Hematopoietic multipotent progenitor cell treated with erythropoietin and hydrocortisone succinate and interleukin-3 and kit ligand, for 8 days (in vitro differentiated cells): ENCODE measurements at regions not wholly inside any gene's neighbourhood (a gene's known extent, or its start where the extent isn't known, plus 50 kb on each side); places are given as distances from the start of the nearest gene placed in this dataset.

Source experiments
- DNase-seq: peaks from one replicate; pipeline ENCODE4 v3.0.0-alpha.2; 2015

DNA sequence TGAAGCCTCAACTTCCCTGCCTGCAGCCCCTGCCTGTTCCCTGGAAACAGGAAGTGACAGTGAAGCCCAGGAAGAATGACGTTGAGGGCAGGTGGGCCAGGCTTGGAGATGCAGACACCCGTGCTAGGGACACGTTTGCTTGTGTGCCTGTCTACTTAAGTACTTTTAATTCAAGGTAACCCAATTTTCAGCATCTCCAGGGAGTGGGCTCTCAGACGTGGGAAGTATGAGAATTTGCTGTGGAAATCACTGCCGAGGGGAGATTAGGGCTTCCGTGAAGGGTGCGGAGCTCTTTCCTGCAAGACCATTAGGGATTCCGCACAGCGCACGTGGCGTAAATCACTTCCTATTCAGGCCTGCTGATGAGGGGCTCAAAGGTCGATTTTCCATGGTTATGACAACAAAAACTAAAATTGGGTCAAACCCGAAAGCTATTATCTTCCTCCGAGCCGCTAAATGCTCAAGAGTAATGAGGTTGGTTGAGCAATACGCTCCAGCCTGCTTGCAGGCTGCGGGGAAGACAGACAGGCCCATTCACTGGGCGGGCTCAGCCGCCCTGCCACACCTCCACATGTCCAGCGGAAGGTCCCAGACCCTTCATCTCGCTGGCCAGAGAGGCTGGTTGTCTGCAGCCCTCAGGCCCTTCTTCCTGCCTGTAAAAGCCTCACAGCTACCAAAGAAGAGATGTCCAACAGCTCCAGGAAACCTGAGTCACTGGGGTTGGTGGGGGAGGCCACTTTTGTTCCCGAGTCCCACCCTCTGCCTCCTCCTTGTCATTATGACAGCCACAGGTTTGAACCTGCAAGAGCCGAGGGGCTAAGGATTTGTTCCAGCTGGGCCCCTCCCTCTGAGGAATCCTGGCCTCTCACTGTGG lies 109.9 kb downstream of the RBFOX3 start:
- no peak for DNase-seq

DNA sequence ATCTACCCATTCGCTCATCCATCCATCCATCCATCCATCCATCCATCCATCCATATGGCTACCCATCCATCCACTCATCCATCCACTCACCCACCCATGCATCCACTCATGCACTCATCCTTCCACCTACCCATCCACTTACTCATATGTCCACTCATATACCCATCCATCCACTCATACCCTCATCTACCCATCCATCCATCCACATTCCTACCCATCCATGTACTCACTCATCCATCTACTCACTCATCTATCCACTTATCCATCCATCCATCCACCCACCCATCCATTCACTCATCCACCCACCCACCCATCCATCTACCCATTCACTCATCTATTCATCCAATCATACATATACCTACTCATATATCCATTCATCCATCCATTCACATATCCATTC lies 112.0 kb downstream of the RBFOX3 start:
- DNase-seq = no peak

- no peak for DNase-seq
Measured at GRCh38 chr17:79497777-79498348, 113.0 kb downstream of the RBFOX3 start.

GRCh38 chr17:79496422-79497005 lies 114.3 kb downstream of the RBFOX3 start:
- DNase-seq = no peak

DNA sequence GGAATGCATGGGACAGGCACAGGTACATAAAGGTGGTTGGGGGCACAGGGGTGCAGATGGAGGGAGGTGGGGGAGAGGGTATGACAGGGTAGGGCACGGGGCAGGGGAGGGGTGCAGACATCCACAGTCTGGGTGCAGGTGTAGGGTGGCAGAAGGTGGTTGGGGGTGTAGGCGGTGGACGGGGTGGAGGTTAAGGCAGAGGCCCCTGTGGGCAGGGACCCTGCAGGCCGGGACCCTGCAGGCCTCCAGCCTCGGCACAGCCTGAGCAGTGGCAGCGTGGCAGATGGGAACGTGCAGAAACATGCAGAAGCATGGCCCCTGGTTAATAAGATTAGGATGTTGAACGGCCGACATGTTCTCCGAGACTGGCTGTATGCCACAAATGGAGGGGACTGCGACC lies 115.2 kb downstream of the RBFOX3 start:
- DNase-seq = no peak

- DNase-seq = no peak
Measured at GRCh38 chr17:79491006-79491405, 119.8 kb downstream of the RBFOX3 start.

GRCh38 chr17:79490530-79490929 lies 120.3 kb downstream of the RBFOX3 start:
- no peak for DNase-seq

DNA sequence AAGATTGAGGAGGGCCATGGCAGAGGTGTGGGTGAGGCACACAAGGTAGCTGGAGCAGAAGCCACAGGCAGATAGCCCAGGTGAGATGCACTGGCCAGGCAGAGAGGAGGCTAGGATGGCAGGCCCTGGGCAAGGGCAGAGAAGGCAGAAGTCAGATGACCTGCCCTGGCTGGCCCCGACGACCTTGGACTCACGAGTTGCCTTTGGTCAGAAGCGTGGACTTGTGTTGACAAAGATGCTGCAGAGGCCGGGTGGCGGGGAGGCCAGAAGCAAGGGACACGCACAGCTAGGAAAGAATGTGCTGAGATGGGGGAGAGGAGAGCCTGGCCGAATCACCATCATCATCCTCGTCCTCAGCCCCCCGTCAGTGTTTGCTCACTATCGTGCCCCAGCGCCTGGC lies 123.7 kb downstream of the RBFOX3 start:
- no peak for DNase-seq

DNA sequence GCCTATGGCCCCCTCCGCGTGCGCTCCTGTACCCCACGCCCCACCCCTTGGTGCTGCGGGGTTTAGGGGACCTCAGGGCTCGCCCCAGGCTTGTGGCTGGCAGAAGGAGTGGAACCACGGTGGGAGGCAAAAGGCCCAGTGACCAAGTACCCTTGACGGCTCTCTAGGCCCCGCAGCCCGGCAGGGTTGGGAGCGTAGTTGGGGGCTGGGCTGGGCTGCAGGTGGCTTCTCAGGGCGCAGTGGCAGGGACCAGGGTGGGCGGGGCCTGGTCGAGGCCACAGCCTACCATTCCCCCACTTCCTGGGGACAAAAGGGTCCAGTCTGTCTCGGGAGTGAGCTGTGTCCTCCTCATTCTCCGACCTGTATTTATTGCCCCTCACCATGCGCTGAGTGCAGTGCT lies 124.9 kb downstream of the RBFOX3 start:
- no peak for DNase-seq

GRCh38 chr17:79485419-79485985 lies 125.3 kb downstream of the RBFOX3 start:
- DNase-seq = no peak

DNA sequence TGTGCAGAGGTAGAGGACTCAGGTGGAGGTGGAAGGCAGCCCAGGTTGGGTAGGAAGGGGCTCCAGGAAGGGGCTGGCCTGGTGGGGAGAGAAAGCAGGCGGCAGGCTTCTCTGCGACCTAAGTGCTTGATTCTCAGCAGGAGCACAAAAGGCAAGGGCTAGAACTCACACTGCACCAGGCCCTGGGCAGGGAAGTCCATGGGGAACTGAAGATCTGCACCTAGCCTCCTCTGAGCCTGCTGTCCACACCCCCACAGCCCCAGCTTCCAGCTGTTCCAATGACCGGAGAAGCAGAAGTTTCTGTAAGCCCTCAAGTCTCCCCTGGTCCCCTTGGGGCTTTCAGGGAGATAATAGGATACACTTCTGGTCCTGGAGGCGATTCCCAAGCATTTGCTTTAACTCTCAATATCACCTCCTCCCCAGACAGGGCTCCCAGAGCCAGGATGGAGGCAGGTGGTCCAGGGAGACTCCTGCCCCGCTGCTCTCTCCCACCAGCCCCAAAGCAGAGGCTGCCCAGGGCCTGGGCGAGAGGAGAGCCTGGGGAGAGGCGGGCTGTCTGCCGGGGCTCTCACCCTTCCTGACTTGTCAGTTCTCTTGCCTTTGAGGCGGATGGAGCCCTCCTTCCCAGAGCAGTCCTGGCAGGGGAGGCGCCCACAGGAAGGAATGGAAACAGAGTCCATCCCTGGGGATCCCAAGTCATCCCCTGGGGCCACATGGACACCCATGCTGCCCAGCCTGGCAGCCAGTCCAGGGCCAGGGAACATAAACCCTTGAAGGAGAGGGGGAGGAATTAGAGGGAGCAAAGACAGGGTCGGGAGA lies 126.0 kb downstream of the RBFOX3 start:
- DNase-seq = no peak

DNA sequence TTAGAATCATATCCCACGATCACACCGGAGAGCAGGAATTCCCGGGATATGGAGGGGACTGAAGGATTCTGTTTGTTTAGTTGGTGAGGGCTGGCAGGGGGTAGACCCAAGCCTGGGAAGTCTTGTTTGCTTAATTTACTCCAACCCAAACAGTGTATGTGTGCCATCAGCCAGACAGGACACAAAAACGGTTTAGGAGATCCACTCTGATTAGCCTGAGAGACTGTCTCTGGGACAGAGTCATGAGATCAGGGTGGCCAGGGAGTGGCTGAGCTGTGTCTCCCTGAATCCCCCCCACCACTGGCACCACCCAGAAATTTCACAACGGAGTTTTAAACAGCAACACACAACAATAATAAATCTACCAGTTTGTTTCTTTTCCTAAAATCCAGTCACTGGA lies 127.0 kb downstream of the RBFOX3 start:
- no peak for DNase-seq

DNA sequence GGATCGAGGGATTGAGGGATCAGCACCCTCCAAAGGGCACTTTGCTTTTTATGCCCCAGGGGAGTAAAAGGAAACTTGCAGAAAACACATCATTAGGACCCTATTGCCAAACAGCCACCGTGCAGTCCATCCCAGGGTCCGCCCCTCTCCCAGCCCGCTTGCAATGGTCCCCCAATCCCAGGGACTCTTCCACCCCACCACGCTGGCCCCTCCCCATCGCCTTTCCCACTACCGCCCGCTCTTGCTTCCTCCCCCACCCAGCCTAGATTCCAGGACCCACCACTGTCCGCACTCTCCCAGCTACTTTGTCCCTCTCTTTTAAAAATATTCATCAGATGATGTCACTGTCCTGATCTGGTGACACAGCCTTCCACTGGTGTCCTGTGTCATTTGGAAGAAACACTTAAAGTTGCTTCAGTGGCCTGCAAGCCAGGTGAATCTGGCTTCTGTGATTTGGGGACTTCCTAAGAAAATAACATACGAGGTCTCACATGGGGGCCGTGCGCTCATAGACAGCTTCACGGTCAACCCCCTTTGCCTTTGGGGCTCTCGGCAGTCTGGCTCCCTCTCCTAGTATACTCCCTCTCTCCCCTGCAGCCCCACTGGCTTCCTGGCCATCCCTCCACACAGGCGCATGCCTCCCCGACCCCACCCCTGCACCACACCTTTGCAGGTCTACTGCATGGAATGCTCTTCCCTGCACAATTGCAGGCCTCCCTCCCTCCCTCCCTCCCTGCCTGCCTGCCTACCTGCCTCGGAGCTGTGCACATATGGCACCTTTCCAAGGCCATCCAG lies 127.9 kb downstream of the RBFOX3 start:
- no peak for DNase-seq

DNA sequence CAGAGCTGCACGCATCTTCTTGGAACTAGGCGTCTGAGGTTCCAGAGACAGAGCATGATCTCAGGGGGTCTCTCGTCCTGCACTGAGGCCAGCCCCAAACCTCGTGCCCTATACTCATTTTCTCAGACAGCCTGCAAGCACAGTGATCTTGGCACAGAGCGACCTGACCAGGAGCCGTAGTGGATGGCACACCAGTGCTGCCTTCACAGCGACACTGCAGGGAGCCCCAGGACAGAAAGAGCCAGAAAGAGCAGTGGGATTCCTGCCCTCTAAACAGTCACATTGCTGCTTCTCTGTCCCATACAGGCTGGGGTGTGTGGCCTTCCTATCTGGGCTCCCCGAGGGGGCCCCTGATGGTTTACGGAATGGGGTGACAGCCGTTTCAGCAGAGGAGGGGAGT lies 131.0 kb downstream of the RBFOX3 start:
- DNase-seq = no peak

- DNase-seq = no peak
Measured at GRCh38 chr17:79478841-79479240, 132.0 kb downstream of the RBFOX3 start.

DNA sequence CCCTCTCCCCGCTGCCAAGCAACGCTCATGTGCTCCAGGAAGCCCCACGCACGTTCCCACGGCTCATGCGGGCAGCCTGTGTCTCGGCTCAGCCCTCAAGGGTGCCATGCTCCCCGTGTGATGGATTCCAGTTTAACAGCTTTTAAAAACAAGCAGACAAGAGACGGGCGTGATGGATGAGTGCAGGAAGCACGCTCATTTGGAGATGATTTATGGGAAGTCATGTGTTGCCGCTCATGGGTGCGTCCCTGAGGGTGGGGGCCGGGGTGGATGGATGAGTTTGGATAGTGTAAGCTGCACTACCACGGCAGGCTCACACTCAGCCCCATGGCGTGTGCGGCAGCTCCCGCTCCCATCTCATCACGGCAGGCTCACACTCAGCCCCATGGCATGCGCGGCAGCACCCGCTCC lies 132.8 kb downstream of the RBFOX3 start:
- no peak for DNase-seq

- no peak for DNase-seq
Measured at GRCh38 chr17:79476074-79476652, 134.7 kb downstream of the RBFOX3 start.

DNA sequence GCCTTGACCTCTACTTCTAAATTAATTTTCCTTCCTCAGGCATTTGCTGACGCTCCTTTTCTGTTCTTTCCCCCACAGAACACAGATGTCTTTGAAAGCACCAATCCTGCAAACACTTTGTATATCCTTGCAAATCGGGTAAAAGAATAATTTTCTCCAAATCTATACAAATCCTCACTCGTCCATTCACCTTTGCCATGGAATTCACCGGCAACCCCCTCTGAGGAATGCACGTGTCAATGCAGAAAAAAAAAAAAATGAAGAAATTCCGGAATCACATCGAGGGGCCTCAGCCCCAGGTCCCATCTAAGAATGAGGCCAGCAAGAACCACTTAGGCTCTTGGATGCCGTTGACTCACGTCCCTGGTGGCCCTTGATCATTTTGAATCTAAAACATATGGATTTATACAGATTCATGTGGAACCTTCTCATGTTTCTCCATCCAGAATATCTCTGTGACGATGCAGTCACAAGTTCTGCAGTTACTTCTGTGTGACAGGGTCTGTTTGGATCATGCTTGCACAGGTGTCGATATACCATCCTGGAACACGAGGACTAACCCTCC lies 136.9 kb downstream of the RBFOX3 start:
- DNase-seq = no peak

GRCh38 chr17:79473111-79473875 lies 137.6 kb downstream of the RBFOX3 start:
- no peak for DNase-seq

- no peak for DNase-seq
Measured at GRCh38 chr17:79470754-79471153, 140.1 kb downstream of the RBFOX3 start.

GRCh38 chr17:79469646-79470045 lies 141.2 kb downstream of the RBFOX3 start:
- no peak for DNase-seq
